Thyroid gland (tissue), 4 donors: ENCODE measurements at regions not wholly inside any gene's neighbourhood (a gene's known extent, or its start where the extent isn't known, plus 50 kb on each side); places are given as distances from the start of the nearest gene placed in this dataset.

Experiments used
- CTCF ChIP-seq, 6 experiments: fragments of 200-600 bp in 3 of 6; fragments of 450-650 bp in 3 of 6; sonication (generic) in 3 of 6; IDR thresholded peaks; one replicate each; pipeline ENCODE4 v1.5.1; 2016 to 2019; ENCODE audit warnings: antibody characterized with exemption in 6 of 6, mild to moderate bottlenecking in 2 of 6, inconsistent platforms in 1 of 6, moderate library complexity in 1 of 6
- POLR2A ChIP-seq, 2 donors: fragments of 450-650 bp; IDR thresholded peaks; one replicate each; pipeline ENCODE4 v1.6.1; 2017; ENCODE audit warnings: antibody characterized with exemption in 2 of 2, mild to moderate bottlenecking in 2 of 2, moderate library complexity in 1 of 2

GRCh38 chrX:128781506-128781905 lies 729.3 kb upstream of the ACTRT1 start:
- TF ChIP-seq CTCF (IDR thresholded peaks at IDR 0.05) (no peak), POLR2A (IDR thresholded peaks at IDR 0.05) (no peak)
